Transverse colon (tissue), 3 donors: ENCODE measurements at regions not wholly inside any gene's neighbourhood (a gene's known extent, or its start where the extent isn't known, plus 50 kb on each side); places are given as distances from the start of the nearest gene placed in this dataset.
"Not testable (repeated sequence)": the region's sequence is repeated elsewhere in the genome, so short reads cannot be mapped to it uniquely, and the experiment has no call there.

Source experiments
- CTCF ChIP-seq, 5 experiments: fragments of 200-600 bp in 3 of 5; fragments of 450-650 bp in 2 of 5; sonication (generic) in 3 of 5; IDR thresholded peaks; 1 replicate in 2 of 5; 2 replicates in 3 of 5; pipeline ENCODE4 v1.5.1; 2016 to 2017; ENCODE audit warnings: antibody characterized with exemption in 5 of 5, inconsistent platforms in 3 of 5, mild to moderate bottlenecking in 2 of 5, moderate library complexity in 1 of 5
- EP300 ChIP-seq: sonication (generic); formaldehyde crosslinking; IDR thresholded peaks from one replicate; pipeline ENCODE4 v1.6.1; 2017; ENCODE audit warnings: antibody characterized with exemption, low read depth
- POLR2A ChIP-seq: fragments of 450-650 bp; IDR thresholded peaks from one replicate; pipeline ENCODE4 v1.6.1; 2016; ENCODE audit warnings: antibody characterized with exemption, mild to moderate bottlenecking, moderate library complexity

GRCh38 chr17:70752461-70752860 is 583.1 kb downstream of the KCNJ2 start:
- not testable (repeated sequence) for TF ChIP-seq CTCF (IDR thresholded peaks at IDR 0.05); EP300; POLR2A
